IPS-NIHi11 (cell line): ENCODE measurements at regions not wholly inside any gene's neighbourhood (a gene's known extent, or its start where the extent isn't known, plus 50 kb on each side); places are given as distances from the start of the nearest gene placed in this dataset.

Experiments used
- DNase-seq: peaks from one replicate; pipeline ENCODE4 v3.0.0; 2012; ENCODE audit warnings: mixed read lengths, low spot score

DNA sequence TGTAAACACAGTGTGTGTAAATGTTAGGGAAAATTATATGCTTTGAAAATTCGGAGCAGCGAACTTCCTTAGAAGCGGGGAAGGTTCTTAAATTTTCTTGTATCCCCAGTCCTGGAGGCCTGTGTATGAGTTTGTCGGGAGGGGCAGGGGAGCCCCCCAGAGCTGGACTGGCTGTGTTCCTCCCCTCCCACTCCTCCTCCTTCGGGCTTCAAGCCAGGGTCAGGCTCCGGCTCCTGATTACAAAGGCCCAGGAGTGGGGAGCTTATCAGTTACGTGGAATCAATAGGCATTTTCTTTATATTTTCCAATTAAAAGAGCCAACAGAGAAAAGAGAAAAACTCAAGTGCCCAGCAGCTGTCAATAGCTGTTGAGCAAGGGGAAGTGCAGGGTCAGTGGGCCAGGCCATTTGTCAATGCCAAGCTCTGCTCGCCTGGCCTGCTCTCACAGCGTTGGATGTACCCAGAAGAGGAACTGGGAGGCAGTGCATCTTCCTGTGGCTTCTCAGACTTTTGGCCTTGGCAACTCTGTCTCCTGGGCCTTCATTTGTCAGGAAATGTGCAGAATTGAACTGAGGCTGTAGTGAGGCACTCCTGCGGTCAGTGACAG, 156.9 kb upstream of the PCBD1 start:
- no peak for DNase-seq

GRCh38 chr10:71045936-71046335, 157.6 kb upstream of the PCBD1 start:
- no peak for DNase-seq

GRCh38 chr10:71046747-71047146, 158.4 kb upstream of the PCBD1 start:
- no peak for DNase-seq

DNA sequence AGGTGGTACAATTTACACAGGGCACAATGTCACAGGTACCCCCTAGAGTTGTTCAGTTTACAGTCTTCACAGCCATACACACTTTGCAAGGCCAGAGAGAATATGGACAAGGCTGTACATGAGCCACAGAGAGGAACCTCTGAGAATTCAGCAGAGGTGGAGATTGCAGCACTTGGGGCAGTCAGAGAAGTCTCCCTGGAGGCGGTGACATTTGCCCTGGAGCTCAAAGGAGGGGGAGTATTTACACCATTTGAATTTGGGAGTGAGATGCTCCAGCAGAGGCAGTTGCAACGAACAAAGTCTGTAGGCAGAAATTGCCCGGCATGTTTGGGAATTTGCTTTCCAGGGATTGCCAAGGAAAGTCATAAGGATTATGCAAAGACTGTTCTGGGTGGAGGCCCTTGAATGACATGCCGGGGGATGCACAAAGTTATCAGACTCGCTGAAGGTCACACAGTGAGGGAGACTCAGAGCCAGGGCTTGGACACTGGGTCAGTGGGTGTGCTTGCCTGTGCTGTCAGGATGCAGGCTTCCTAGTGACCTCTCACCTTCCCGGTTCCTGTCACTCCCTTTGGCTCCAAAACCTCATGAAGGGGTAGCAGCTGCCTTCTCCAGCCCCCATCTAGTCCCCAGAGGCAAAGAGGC, 160.7 kb upstream of the PCBD1 start:
- no peak for DNase-seq

GRCh38 chr10:71049994-71050393, 161.6 kb upstream of the PCBD1 start:
- DNase-seq: no peak

DNA sequence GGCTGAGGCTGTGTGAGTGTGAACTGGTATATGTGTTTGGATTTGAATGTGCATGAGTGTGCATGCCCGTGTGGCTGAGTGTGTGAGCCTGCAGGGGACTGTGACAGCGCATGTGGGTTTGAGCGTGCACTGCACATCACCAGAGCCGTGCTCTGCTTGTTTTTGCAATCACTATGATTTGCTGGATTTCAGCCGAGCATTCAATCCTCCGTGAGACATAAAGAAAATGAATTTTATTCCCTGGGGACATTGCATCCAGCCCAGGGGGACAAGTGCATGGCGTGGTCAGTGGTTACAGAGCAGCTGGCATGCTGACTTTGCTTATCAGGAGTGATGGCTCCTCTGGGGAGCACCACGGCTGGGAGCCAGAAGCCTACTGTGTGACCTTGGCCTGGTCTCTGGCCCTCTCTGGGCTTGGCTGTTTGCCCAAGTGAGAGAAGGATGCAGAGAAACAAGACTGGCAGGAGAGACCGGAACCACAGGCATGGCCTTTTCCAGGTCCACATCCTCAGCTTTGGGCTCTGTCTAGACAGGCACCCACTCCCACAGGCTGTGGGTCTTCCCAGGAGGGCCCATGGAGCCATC, 160.2 kb upstream of the UNC5B start:
- DNase-seq: no peak

GRCh38 chr10:71052708-71053107, 159.7 kb upstream of the UNC5B start:
- DNase-seq: no peak

- no peak for DNase-seq
These were observed 159.0 kb upstream of the UNC5B start for GRCh38 chr10:71053169-71053895.

- no peak for DNase-seq
These were observed 154.1 kb upstream of the UNC5B start for GRCh38 chr10:71058308-71058707.

DNA sequence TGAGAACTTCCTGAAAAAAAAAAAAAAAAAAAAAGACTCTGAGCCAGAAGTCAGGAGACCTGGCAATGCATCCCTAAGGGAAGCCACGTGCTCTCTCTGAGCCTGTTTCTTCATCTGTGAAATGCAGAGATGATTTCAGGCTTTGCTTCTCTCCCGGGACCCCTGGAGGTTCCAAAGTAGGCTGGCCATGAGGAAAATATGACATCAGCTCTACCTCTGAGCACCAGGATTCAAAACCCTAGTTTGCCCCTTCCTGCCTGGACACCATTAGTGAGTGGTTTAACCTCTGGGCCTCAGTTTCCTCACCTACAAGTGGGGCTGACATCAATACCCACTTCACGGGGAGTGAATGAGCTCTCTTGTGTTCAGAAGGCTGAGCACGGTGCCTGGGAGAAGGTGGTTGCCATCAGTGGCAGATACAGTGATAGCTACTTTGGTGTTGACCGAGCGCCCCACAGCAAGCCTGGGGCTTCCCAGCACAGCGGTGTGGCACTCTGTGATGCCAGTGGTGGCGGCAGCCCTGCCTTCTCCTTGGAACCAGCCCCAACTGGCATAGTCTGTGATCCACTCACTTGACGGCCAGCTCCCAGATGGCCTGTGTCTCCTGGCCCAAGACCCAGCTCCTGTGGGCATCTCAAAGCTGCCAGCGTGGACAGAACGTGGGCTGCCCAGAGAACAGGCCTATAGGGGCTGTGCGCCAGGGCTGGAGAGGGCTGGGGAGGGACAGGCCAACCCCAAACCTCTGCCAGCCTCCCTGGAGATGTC, 153.1 kb upstream of the UNC5B start:
- DNase-seq: no peak

DNA sequence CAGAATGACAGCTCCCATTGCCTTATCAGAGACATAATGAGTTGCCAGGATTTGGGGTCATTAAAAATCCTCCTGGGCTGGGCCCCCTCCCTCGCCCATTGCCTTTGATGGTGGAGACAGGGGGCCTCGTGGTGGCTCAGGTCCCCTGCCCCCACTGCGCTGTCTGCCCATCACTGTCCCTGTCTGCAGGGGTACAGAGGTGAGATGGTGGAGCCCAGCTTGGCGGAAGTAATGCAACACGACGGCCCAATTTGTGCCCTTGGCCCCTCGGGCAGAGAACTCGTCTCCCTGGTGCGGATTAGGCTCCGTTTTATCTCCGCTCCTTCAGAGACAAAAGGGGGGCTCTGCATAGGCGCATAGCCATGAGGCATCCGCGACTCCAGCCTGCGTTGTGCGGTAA, 152.4 kb upstream of the UNC5B start:
- no peak for DNase-seq

DNA sequence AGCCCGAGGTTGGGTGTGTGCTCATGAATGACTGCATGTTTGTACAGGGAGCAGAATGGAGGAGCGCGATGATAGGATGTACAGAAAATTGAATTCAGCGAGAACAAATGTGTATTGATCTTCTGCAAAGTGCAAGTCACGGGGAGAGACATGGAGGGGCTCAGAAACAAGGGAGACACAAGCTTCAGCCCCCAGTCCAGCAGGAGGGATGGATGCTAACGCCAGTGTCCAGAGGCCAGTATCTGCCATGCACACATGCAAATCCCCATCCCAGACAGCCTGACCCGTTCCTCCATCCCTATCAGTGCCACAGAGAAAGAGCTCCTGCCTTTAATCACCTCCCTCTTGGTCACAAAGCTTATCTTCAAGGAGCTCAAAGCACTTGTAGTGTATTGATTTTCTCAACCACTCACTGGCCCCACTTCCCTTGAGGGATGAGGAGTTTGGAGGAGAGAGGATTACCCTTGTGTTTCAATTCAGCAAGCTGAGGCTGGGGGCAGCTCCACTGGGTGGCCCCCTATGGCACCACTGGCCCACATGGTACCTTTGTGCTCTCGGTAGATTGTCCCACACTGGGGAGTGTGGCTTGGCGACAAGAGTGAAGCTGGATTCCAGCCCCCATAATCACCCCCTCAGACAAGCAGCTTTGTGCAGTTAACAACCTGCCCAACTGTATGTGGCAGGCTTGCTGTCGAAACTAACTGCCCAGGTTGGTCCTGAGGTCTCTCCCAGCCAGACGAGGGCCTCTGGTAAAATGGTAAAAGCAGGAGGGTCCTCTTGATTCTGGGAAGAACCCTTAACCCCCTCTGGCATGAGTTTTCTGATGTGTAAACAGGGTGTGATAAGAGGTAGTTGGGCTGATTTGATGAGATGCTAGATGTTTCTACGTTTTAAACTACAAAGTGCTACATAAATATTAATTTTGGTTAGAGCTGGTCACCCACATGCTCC, 151.6 kb upstream of the UNC5B start:
- no peak for DNase-seq

- DNase-seq: no peak
These were observed 150.9 kb upstream of the UNC5B start for GRCh38 chr10:71061472-71061871.

DNA sequence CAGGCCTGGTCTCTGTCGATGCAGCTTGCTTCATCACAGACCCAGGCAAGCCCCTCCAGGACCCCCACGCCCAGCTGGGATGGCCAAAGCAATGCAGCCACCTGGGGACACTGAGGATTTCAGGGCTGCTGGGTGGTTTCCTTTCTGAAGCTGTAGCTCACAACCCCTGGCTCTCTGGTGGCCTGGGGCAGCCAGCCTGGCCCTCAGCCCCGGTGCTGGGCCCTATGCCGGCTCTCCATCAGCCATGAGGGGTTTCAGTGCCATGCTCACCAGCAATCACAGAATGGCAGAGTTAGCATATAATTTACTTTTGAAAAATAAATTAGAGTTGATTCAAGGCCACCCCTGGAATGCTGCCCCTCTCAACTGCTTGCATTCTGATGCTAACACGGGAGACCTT, 150.2 kb upstream of the UNC5B start:
- no peak for DNase-seq

DNA sequence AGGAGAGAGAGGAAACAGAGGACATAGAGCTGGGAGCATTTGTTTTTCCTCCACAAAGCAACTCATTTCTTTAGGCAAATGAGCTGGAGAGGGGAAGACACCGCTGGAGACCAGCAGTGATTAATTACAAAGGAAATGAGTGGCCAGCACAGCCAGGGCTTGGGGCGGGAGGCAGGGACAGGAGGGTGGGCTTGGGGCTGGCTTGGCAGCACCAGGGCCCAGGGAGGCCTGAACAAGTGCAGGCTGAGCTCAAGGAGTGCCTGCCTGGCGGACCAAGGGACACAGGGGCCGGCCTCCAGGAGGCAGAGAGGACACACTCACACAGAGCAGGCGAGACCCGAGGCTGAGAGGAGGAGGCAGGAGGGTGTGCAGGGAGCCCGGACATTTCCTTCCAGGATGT, 149.0 kb upstream of the UNC5B start:
- DNase-seq: no peak

DNA sequence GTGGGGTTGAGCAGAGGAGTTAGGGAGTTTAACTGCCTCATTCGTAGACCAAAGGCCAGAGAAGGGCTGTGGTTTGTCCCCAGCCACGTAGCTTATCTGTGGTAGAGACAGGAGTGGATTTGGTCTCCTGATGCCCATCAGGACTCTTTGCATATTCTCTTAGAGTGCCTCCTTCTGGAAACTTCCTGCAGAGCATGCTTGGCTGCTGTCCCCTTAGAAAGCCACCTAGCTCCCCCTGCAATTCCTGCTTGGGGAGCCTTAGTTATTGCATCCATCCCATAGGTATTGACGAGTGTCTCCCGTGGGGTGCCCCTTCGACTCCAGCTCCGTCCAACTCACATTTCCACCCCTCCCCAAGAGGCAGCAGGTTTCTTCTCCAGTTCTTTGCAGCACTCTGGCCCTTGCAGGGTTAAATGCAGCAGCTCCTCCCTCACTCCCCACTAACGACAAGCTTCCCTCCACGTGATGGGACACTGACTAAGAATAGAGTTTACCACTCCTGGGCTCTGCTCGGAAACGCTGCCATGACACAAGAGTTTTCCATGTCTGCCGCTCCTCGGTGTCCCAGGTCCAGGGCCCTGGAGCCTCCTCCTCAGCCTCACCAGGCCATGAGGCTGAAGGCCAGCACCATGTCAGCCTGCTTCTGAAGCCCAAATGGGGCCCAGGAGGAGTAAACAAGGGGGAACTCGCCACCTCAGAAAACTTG, 147.8 kb upstream of the UNC5B start:
- peak; percentile 50 for DNase-seq

DNA sequence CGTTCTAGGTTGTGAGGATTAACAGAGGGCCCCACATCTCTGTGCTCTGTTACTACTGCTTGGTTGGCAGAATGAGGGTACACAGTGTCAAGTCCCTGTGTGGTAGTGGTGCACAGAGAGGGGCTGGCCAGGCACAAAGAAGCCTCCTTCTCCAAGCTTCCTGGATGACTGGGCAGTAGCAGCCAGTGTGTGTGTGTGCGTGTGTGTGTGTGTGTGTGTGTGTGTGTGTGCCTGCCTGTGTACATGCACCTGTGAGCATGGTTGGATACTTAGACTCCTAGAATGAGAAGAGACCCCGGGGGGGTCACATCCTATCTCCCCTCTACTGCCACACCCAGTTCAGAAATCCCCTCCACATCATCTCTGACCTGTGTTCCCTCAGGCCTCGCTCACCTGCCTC, 146.7 kb upstream of the UNC5B start:
- no peak for DNase-seq

DNA sequence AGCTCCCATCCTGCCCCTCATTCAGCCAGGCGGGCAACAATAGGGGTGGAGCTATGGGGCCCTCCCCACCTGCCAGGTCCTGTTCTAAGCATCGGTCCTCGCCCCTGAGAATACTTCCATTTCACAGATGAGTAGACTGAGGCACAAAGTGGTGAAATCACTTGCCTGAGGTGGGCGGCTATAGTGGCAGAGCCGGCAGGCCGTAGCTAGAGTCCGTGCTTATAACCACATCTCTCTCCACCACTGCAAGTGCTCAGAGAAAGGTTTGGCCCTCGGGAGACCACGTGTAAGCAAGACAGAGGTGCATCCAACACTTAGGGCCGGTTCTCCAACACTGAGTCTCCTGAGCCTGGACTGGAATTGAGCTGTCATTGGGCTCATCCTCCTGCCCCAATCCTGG, 145.8 kb upstream of the UNC5B start:
- DNase-seq: no peak

GRCh38 chr10:71067098-71067740, 145.2 kb upstream of the UNC5B start:
- DNase-seq: no peak

DNA sequence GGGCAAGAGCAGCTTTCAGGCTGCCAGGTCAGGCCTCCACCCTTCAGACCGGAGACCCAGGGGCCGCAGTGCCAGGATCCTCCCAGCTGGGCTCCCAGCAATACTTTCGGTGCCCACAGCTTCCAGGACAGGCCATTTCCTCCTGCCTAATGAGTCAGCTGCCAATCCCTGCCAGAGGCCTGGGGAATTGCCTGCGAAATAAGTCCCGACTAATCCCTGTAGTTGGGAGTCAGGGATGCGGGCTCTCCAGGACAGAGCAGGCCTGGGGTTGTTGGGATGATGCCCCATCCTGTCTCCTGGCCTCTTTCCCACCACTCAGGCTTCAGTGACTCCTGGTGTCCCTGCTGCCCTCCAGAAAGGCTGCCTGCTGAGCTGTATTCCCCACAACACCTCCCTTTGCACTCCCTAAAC, 143.5 kb upstream of the UNC5B start:
- no peak for DNase-seq
